ENCODE measurements at regions not wholly inside any gene's neighbourhood (a gene's known extent, or its start where the extent isn't known, plus 50 kb on each side); places are given as distances from the start of the nearest gene placed in this dataset.

GRCh38 chr5:152188251-152188650 is 216.8 kb downstream of the NMUR2 start:
- TF ChIP-seq, protein P1, sequence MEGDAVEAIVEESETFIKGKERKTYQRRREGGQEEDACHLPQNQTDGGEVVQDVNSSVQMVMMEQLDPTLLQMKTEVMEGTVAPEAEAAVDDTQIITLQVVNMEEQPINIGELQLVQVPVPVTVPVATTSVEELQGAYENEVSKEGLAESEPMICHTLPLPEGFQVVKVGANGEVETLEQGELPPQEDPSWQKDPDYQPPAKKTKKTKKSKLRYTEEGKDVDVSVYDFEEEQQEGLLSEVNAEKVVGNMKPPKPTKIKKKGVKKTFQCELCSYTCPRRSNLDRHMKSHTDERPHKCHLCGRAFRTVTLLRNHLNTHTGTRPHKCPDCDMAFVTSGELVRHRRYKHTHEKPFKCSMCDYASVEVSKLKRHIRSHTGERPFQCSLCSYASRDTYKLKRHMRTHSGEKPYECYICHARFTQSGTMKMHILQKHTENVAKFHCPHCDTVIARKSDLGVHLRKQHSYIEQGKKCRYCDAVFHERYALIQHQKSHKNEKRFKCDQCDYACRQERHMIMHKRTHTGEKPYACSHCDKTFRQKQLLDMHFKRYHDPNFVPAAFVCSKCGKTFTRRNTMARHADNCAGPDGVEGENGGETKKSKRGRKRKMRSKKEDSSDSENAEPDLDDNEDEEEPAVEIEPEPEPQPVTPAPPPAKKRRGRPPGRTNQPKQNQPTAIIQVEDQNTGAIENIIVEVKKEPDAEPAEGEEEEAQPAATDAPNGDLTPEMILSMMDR (IDR thresholded peaks at IDR 0.05), result no peak
- TF ChIP-seq POLR2A (IDR thresholded peaks at IDR 0.05), result no peak
- no peak overlapping the region for H3K4me3 ChIP-seq (ENCODE audit: low read depth, poor library complexity, severe bottlenecking)
- no peak for DNase-seq (ENCODE audit: low spot score in 2 of 2)
- intact Hi-C loops (cut with DNase I; ENCODE audit: low total_unique reads), result no loop called here

GRCh38 chr5:152187668-152188067 is 217.4 kb downstream of the NMUR2 start:
- DNase-seq (ENCODE audit: low spot score in 2 of 2), result no peak
- no peak overlapping the region for H3K4me3 ChIP-seq (ENCODE audit: low read depth, poor library complexity, severe bottlenecking)
- TF ChIP-seq POLR2A (IDR thresholded peaks at IDR 0.05), result no peak
- intact Hi-C loops (cut with DNase I; ENCODE audit: low total_unique reads), result no loop called here

- DNase-seq (ENCODE audit: low spot score in 2 of 2), result no peak
- 43 to 49% methylated on average over 9 of the region's 9 CpGs for WGBS, 2 donors
- intact Hi-C loops (cut with DNase I; ENCODE audit: low total_unique reads), result no loop called here
- TF ChIP-seq, protein P1 (IDR thresholded peaks at IDR 0.05), result no peak
- no peak for TF ChIP-seq POLR2A (IDR thresholded peaks at IDR 0.05)
- no peak overlapping the region for H3K4me3 ChIP-seq (ENCODE audit: low read depth, poor library complexity, severe bottlenecking)
Measured at GRCh38 chr5:152185547-152186245, 219.4 kb downstream of the NMUR2 start.

- no peak overlapping the region for H3K4me3 ChIP-seq (ENCODE audit: low read depth, poor library complexity, severe bottlenecking)
- TF ChIP-seq POLR2A (IDR thresholded peaks at IDR 0.05), result no peak
- TF ChIP-seq, protein P1 (IDR thresholded peaks at IDR 0.05), result no peak
- WGBS, 2 donors, result 61 to 79% methylated on average over 2 of the region's 2 CpGs
- DNase-seq (ENCODE audit: low spot score in 2 of 2), result no peak
- intact Hi-C loops (cut with DNase I; ENCODE audit: low total_unique reads), result no loop called here
Measured at GRCh38 chr5:152184266-152184665, 220.8 kb downstream of the NMUR2 start.

GRCh38 chr5:152181461-152181860 is 223.6 kb downstream of the NMUR2 start:
- TF ChIP-seq, protein P1 (IDR thresholded peaks at IDR 0.05), result no peak
- no peak for TF ChIP-seq POLR2A (IDR thresholded peaks at IDR 0.05)
- WGBS, 2 donors, result 70 to 75% methylated on average over 3 of the region's 3 CpGs
- intact Hi-C loops (cut with DNase I; ENCODE audit: low total_unique reads), result no loop called here
- H3K4me3 ChIP-seq (ENCODE audit: low read depth, poor library complexity, severe bottlenecking), result no peak overlapping the region
- no peak for DNase-seq (ENCODE audit: low spot score in 2 of 2)

GRCh38 chr5:152178350-152178699 is 226.8 kb downstream of the NMUR2 start:
- H3K4me3 ChIP-seq (ENCODE audit: low read depth, poor library complexity, severe bottlenecking), result no peak overlapping the region
- WGBS, 2 donors, result 53 to 66% methylated on average over 2 of the region's 2 CpGs
- intact Hi-C loops (cut with DNase I; ENCODE audit: low total_unique reads), result no loop called here
- no peak for DNase-seq (ENCODE audit: low spot score in 2 of 2)
- TF ChIP-seq POLR2A (IDR thresholded peaks at IDR 0.05), result no peak
- TF ChIP-seq, protein P1 (IDR thresholded peaks at IDR 0.05), result no peak
